Large intestine (tissue), 3 donors: ENCODE measurements at regions not wholly inside any gene's neighbourhood (a gene's known extent, or its start where the extent isn't known, plus 50 kb on each side); places are given as distances from the start of the nearest gene placed in this dataset.
"Not testable (repeated sequence)": the region's sequence is repeated elsewhere in the genome, so short reads cannot be mapped to it uniquely, and the experiment has no call there.

Experiments used
- DNase-seq, 2 donors: peaks; one replicate each; pipeline versions ENCODE4 v3.0.0 to v3.0.0-alpha.2; 2013
- H3K27ac ChIP-seq: one replicate; pipeline ENCODE4 v1.5.1; 2013; ENCODE audit warnings: low read length
- H3K27me3 ChIP-seq: 2 replicates; pipeline ENCODE4 v1.6.1; 2013; ENCODE audit warnings: low read length; ENCODE audit not compliant: control insufficient read depth, insufficient read depth
- H3K36me3 ChIP-seq: 2 replicates; pipeline ENCODE4 v1.6.1; 2013; ENCODE audit warnings: low read length; ENCODE audit not compliant: control insufficient read depth, insufficient read depth
- H3K4me1 ChIP-seq: one replicate; pipeline ENCODE4 v1.6.1; 2013; ENCODE audit warnings: low read length; ENCODE audit not compliant: control insufficient read depth, insufficient read depth
- H3K4me3 ChIP-seq: one replicate; pipeline ENCODE4 v1.5.1; 2013; ENCODE audit warnings: low read length
- H3K9me3 ChIP-seq: one replicate; pipeline ENCODE4 v1.6.1; 2013; ENCODE audit warnings: mild to moderate bottlenecking, low read depth, low read length, moderate library complexity; ENCODE audit not compliant: control insufficient read depth
- WGBS: methylation state at CpG from one replicate; pipeline ENCODE4 v1.1.5; 2013; ENCODE audit warnings: low lambda C conversion rate; ENCODE audit not compliant: insufficient coverage; 5-methylcytosine and 5-hydroxymethylcytosine counted together

DNA sequence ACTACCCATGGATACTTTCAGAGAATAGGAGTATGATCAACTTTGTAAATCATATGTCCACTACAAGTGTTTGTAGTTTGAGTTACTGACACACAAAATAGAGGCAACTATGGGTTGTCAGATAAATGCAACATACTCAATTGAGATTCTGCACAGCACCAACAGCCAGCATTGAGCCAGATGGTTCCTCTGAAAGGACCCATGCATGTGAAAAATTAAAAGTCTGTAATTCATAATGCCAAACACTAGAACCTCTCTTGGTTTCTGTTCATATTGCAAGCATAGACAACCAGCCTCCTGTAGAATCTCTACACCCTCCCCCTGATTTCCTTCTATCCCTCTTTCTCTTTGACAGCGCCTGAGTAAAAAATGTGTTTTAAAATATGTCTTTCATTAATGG, 831.0 kb downstream of the C12orf50 start:
- WGBS = no CpG with 5 or more reads among the region's 1 CpG
- no peak for DNase-seq

DNA sequence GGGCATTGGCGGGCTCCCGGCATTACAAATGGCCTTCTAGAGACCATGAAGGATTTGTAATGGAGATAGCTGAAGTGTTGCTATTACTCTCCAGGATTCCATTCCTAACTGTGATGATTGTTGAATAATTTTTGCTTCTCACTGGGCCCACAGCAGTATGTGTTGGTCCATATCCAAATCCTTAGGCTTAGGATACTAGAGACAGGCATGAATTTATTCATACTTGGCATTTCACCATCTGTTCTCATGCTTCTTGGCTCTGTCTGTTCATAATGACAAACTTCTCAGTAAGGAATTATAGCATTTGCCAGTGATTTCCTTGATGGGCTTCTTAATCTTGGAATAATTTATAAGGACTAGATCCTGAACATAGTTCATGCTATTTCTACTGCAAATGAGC, 832.9 kb downstream of the C12orf50 start:
- H3K4me3 ChIP-seq = no peak overlapping the region
- no peaks in the 10 kb centered on the region for H3K9me3 ChIP-seq
- no peaks in the 10 kb centered on the region for H3K36me3 ChIP-seq
- no peak for DNase-seq
- H3K27ac ChIP-seq = no peak overlapping the region
- WGBS = no CpG with 5 or more reads among the region's 2 CpGs
- no peaks in the 10 kb centered on the region for H3K4me1 ChIP-seq
- H3K27me3 ChIP-seq = no peaks in the 10 kb centered on the region

More for the DNA sequence above, 831.0 kb downstream of the C12orf50 start:
- Histone ChIP-seq H3K27me3 (no peaks in the 10 kb centered on the region), H3K27ac (no peak overlapping the region), H3K9me3 (no peaks in the 10 kb centered on the region), H3K4me3 (no peak overlapping the region), H3K4me1 (no peaks in the 10 kb centered on the region), H3K36me3 (no peaks in the 10 kb centered on the region)

DNA sequence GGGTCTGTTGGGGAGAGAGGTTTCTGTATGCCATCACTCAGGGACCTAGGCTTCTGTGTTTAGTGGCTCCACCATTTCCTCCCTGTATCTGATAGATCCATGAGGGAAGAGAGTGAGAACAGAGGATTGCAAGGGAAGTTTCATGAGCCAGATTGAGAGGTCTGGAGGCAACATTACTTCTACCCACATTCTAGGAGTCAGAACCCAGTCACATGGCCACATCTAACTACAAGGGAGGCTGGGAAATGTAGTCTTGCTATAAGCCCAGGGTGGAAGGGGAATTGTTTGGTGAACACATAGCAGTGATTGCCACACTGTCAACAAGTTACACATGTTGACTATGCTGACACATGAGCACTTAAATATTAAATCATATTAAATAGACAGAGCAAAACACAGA, 834.8 kb downstream of the C12orf50 start:
- not testable (repeated sequence) for H3K27ac ChIP-seq, H3K36me3 ChIP-seq, H3K9me3 ChIP-seq, H3K27me3 ChIP-seq, DNase-seq, H3K4me3 ChIP-seq, H3K4me1 ChIP-seq

DNA sequence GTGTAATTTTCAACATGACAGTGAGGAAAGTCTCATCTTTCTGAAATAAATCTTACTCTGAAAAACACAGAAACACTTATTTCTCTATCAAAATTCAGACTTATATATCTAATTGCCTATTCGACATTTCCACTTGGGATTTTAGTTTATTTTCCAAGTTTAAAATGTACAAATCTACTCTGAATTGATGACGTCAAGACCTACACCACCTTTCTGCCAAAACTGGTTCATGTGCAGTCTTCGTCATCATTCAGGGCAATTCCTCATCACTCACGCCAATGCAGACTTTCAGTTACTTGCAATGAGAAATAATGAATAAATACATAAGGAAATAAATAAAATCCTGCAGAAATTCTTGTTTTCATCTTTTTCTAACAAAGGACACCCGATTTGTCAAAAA, 843.8 kb downstream of the C12orf50 start:
- 92% methylated on average over 3 of the region's 5 CpGs for WGBS
- DNase-seq = no peak
- Histone ChIP-seq H3K27ac (no peak overlapping the region), H3K4me1 (no peaks in the 10 kb centered on the region), H3K36me3 (no peaks in the 10 kb centered on the region), H3K9me3 (no peaks in the 10 kb centered on the region), H3K27me3 (no peaks in the 10 kb centered on the region), H3K4me3 (no peak overlapping the region)

DNA sequence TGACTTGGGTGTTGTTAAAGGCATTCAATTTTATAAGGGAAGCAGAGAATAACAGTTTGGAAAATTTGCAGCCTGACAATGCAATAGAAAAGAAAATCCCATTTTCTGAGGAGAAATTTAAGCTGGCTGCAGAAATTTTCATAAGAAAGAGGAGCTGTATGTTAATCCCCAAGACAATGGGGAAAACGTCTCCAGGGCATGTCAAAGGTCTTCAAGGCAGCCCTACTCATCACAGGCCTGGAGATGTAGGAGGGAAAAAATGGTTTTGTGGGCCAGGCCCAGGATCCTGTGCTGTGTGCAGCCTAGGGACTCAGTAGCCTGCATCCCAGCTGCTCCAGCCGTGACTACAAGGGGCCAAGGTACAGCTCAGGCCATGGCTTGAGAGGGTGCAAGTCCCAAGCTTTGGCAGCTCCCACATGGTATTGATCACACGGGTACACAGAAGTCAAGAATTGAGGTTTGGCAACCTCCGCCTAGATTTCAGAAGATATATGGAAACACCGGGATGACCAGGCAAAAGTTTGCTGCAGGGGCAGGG, 846.4 kb downstream of the C12orf50 start:
- no peak overlapping the region for H3K4me3 ChIP-seq
- no CpG with 5 or more reads among the region's 5 CpGs for WGBS
- no peaks in the 10 kb centered on the region for H3K36me3 ChIP-seq
- no peaks in the 10 kb centered on the region for H3K9me3 ChIP-seq
- H3K27ac ChIP-seq = no peak overlapping the region
- H3K4me1 ChIP-seq = no peaks in the 10 kb centered on the region
- no peak for DNase-seq
- no peaks in the 10 kb centered on the region for H3K27me3 ChIP-seq

DNA sequence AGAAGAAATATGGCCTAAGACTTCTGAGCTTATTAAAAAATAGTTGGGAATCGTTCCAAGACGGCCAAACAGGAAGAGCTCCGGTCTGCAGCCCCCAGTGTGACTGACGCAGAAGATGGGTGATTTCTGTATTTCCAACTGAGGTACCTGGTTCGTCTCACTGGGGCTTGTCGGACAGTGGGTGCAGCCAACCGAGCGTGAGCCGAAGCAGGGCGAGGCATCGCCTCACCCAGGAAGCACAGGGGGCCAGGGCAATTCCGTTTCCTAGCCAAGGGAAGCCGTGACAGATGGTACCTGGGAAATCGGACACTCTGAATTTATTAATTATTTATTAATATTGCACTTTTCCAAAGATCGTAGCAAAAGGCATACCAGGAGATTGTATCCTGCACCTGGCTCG, 857.8 kb downstream of the C12orf50 start:
- 100% methylated on average over 1 of the region's 16 CpGs for WGBS
- Histone ChIP-seq H3K27me3 (no peaks in the 10 kb centered on the region), H3K4me3 (no peak overlapping the region), H3K36me3 (no peaks in the 10 kb centered on the region), H3K4me1 (no peaks in the 10 kb centered on the region), H3K27ac (no peak overlapping the region), H3K9me3 (peaks cover 3% of the 10 kb centered on the region)
- no peak for DNase-seq

DNA sequence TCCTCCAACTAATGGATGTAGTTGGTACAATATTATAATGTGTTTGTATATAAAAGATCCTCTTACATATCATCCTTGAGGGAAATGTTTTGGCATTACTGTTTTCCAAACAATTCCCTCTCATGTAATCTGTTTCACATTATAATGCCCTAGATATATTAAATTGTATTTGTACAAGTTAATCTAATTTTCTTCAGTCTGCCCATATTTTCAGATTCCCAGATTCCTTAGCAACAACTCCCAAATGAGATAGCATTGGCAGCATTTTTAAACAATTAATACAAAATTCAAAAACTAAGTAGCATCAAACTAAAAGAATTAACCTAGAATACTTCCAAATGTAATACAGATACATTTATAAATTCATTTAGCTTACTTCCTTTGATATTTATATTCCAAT, 860.2 kb downstream of the C12orf50 start:
- DNase-seq = no peak
- Histone ChIP-seq H3K27me3 (no peaks in the 10 kb centered on the region), H3K4me3 (no peak overlapping the region), H3K36me3 (no peaks in the 10 kb centered on the region), H3K27ac (no peak overlapping the region), H3K4me1 (no peaks in the 10 kb centered on the region), H3K9me3 (peaks cover 3% of the 10 kb centered on the region)

DNA sequence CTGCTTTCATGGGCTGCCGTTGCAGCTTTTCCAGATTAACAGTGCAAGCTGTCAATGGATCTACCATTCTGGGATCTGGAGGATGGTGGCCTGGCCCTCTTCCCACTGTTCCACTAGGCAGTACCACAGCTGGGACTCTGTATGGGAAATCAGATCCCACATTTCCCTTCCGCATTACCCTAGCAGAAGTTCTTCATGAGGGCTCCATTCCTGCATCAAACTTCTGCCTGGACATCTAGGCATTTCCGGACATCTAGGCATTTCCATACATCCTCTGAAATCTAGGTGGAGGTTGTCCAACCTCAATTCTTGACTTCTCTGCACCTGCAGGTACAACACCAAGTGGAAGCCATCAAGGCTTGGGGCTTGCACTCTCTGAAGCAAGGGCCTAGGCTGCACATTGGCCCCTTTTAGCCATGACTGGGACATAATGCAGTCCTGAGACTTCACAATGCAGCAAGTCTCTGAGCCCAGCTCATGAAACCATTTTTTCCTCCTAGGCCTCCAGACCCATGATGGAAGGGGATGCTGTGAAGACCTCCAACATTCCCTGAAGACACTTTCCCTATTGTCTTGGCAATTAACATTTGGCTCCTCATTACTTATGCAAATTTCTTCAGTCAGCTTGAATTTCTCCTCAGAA, 863.3 kb downstream of the C12orf50 start:
- Histone ChIP-seq H3K4me1 (no peaks in the 10 kb centered on the region), H3K4me3 (no peak overlapping the region), H3K9me3 (peaks cover under 1% of the 10 kb centered on the region), H3K36me3 (no peaks in the 10 kb centered on the region), H3K27me3 (no peaks in the 10 kb centered on the region), H3K27ac (no peak overlapping the region)
- no peak for DNase-seq
- WGBS = no CpG with 5 or more reads among the region's 3 CpGs

DNA sequence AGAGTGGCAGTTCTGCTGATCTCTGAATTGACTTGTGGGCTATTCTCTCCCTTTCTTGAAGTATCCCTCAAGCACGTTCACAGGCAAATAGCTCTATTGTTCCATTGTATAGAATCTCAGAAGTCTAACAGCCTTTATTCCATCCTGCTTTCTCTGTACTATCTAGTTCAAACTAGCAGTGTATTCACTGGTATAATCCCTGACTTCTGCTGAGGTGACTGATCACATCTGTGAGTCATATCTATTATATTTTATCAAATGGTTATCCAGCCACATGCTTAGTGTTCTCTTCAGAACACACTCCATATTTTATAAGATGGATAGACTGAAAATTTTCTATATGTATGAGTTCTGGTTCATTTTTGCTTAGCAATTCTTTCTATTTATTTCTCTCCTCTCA, 866.1 kb downstream of the C12orf50 start:
- H3K4me3 ChIP-seq = no peak overlapping the region
- no peaks in the 10 kb centered on the region for H3K9me3 ChIP-seq
- no peak overlapping the region for H3K27ac ChIP-seq
- WGBS = no CpG with 5 or more reads among the region's 1 CpG
- DNase-seq = no peak
- H3K36me3 ChIP-seq = no peaks in the 10 kb centered on the region
- H3K4me1 ChIP-seq = no peaks in the 10 kb centered on the region
- H3K27me3 ChIP-seq = no peaks in the 10 kb centered on the region

DNA sequence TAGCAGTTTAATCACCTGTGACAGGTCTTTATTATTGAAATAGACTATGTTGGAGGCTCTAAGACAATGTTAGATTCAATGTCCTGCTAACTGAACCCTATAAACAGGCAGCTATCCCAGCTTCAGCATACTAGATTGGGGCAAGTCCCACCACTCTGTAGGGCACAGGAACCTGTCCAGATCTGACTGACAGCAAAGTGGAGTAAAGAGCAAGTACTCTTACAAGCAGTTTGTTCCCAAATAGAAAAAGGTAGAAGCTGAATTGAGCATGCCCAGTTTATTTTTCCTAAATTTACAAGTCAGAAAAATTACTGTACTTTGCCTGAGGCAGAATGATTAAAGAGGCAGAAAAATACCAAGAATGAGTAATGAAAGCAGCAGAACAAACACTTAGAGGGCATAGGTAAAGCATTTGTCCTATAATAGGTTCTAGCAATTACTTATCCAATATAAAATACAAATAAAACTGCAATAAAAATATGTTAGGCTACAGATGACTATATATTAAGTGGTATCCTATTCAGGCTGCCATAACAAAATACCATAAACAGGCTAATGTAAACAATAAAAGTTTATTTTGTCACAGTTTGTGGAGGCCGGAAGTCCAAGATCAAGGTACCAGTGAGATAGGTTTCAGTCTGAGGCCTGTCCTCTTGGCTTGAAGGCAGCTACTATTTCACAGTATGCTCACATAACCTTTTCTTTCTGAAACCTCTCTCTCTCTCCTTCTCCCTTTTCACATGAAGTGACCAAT, 868.2 kb downstream of the C12orf50 start:
- Histone ChIP-seq H3K36me3 (no peaks in the 10 kb centered on the region), H3K9me3 (no peaks in the 10 kb centered on the region), H3K4me3 (no peak overlapping the region), H3K27me3 (no peaks in the 10 kb centered on the region), H3K27ac (no peak overlapping the region), H3K4me1 (no peaks in the 10 kb centered on the region)
- DNase-seq = no peak
- 100% methylated on average over 1 of the region's 1 CpG for WGBS

DNA sequence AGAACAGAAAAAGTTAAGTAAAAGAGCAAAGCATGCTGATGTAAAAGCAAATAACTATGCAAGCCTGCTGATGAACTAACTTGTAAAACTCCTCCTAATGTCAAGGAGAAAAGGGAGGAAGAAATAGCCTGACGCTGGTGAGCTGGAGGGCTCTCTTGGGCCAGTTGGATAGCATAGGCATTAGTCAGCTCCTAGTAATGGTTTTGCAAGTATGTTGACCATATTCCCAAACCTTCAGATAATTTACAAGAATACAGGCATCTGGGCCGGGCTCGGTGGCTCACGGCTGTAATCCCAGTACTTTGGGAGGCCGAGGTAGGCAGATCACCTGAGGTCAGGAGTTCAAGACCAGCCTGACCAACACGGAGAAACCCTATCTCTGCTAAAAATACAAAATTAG, 871.4 kb downstream of the C12orf50 start:
- Histone ChIP-seq H3K27ac (no peak overlapping the region), H3K4me3 (no peak overlapping the region), H3K27me3 (no peaks in the 10 kb centered on the region), H3K4me1 (no peaks in the 10 kb centered on the region), H3K9me3 (no peaks in the 10 kb centered on the region), H3K36me3 (no peaks in the 10 kb centered on the region)
- DNase-seq = no peak
- WGBS = no CpG with 5 or more reads among the region's 6 CpGs
